Nucleus accumbens (tissue), 56 donors: ENCODE measurements at regions not wholly inside any gene's neighbourhood (a gene's known extent, or its start where the extent isn't known, plus 50 kb on each side); places are given as distances from the start of the nearest gene placed in this dataset.

Source experiments
- DNase-seq, 56 donors: peaks; one replicate each; lab custom pipeline; 2025; lab: John Stamatoyannopoulos, UW

DNA sequence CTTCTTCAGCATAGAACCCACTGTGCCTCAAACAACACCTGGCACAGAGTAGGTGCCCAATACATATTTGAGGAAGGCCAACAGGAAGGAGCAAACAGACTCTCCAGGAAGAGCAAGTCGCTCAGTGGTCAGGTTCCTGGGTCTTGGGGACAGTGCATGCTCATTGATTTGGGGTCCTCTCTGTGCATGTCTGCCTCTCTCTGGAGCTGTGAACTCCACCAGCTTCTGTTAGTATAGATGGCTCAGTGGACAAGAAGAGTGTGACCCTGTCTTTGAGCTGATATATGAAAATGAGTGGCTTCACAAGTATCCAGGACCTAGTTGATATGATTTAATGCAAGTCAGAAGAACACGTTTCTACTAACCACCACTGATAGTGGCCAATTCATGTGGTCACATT, 98.7 kb downstream of the KCTD15 start:
- DNase-seq = no peak

DNA sequence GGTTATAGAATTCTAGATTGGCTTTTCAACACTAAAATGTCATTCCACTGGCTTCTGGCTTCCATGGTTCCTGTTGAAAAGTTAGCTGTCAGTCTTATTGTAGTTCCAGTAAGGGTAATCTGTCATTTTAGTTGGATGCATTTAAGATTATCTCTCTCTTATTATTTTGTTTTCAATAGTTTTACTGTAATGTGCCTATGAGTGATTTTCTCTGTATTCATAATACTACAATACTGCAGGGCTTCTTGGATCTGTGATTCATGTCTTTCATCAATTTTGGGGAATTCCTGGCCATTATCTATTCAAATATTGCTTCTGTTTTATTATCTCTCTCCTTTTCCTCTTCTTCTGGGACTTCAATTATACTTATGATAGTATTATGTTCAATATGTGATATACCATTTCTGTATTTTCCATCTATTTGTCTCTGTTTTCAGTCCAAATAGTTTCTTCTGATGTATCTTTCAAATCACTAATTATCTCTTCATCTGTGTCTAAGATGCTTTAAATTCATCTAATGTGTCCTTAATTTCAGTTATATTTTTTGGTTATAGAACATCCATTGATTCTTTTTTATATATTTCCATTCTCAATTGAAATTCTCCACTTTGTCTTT, 101.5 kb downstream of the KCTD15 start:
- no peak for DNase-seq

DNA sequence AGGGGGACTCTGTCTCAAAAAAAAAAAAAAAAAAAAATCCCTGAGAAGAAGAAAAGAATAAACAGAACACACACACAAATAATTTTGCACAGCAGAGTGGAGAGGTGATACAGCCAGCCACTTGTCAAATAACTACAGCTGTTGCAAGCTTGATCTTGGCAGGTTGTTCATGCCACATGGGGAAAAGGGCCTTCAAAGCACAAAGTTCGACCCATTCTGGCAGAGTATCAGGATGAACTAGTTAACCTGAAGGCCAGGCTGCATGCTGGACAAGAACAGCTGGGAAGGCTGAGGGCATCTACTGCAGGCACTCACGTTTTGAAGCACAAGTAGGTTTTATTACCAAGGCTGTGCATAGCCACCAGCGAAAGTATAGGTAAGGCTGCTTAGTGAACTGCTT, 104.1 kb downstream of the KCTD15 start:
- DNase-seq = no peak

DNA sequence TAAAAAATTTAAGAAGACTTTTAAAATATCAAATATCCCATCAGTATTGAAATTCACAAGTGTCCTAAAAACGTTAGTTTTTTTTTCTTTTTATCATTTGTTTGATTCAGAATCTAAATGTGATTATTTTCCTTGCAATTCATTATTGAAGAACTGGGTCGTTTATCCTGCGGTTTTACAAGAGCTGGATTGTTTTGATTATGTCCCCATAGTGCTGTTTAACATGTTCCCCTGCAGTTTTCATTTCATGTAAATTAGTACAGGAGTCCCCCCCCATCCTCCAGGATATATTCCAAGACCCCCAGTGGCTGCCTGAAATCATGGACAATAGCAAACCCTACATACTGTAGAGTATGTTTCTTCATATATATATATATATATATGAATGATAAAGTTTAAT, 105.7 kb downstream of the KCTD15 start:
- no peak for DNase-seq

DNA sequence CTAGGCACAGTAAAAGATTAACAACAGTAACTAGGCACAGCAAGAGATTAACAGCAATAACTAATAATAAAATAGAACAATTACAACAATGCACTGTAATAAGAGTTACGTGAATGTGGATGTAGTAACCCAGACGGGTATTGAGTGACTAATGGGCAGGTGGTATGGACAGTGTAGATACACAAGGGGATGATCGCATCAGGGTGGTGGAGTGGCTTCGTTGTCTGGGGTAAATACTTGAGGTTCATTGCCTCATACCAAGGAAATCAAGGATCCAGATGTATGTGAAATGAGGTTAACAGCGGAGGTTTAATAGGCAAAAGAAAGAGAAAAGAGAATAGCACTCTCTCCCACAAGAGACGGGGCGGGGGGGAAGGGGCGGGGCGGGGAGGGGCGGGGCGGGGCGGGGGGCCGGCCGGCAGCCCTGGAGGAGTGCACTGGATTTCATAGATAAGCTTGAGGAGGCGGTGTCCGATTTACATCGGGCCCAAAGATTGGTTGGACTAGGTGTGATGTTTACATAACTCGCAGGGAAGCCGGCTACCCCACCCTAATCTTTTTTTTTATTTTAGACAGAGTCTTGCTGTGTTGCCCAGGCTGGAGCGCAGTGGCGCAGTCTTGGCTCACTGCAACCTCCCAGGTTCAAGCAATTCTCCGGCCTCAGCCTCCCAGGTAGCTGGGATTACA, 106.3 kb downstream of the KCTD15 start:
- DNase-seq = no peak

DNA sequence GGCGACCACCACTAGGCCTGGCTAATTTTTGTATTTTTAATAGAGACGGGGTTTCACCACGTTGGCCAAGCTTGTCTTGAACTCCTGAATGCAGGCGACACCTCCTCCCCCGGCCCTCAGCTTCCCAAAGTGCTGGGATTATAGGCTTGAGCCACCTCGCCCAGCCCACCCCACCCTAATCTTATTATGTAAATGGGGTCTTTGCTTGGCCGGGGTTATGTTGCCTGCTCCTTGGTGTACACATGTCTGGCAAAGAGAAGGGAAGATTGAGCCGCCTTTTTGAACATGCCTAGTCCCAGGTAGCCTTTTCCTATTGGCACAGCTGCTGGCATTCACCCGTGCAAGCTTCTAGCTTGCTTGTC, 106.8 kb downstream of the KCTD15 start:
- no peak for DNase-seq

DNA sequence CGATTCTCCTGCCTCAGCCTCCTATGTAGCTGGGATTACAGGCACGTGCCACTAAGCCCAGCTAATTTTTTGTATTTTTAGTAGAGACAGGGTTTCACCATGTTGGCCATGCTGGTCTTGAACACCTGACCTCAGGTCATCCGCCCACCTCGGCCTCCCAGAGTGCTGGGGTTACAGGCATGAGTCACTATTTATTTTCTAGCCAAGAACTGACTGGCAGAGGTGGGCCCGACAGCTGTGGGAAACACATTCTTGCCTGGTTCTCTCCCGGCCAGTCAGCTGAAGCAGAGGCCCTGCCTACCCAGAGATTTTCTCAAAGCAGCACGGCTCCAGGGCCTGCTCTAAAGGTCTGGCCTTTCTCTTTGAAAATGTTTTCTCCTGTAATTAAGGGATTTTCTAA, 108.0 kb downstream of the KCTD15 start:
- no peak for DNase-seq

DNA sequence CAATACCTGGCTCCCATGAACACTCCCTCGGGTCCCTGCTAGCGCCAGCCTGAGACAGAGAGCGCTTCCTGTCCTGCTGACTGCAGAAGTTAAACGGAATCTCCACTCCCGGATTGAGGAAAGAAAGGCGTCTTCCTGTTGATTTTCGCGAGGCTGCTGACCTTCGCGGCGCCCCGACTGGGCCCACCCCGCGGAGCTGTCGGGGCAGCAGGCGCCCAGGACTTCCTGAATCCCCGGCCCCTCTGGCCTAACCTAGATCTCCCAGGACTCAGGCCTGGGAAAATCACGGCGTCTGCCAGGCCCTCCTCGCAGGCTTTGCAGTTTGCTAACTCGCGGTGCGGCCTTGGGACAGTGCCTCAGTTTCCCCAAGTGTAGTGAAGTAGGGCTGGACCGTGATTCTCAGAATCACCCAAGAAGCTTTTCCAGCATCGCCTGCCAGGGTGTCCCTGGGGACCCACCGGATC, 108.8 kb downstream of the KCTD15 start:
- DNase-seq = no peak

DNA sequence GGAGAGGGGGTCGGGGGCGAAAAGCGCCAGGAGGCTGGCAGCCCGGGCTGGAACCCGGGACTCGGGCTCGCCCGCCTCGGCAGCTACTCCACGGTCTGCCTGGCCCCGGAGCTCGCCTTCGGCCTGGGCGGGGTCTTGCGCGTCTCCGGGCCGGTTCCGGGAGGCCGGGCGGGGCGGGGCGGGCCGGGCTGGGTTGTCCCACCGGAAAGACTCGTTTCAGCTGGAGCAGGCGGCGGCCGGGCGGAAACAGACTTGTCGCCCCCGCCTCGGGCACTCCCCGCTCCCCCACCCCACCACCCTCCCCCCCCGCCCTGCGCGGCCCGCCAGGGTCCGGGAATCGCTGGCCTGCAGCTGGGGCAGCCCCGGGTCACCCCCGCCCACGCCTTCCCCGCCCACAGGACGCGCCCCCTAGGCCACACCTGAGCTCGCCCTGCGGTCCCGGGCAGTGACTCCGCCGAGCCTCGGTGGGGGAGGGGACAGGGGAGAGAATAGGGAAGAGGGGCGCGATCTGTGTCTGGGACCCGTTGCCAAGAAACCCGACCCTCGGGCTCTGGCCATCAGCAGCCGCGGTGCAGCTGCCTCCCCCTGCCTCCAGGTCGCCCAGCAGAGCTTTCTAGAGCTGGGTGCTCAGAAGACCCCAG, 109.4 kb downstream of the KCTD15 start:
- DNase-seq = peak in 4 of 56 donors; percentile 4 to 33 (median 17)

DNA sequence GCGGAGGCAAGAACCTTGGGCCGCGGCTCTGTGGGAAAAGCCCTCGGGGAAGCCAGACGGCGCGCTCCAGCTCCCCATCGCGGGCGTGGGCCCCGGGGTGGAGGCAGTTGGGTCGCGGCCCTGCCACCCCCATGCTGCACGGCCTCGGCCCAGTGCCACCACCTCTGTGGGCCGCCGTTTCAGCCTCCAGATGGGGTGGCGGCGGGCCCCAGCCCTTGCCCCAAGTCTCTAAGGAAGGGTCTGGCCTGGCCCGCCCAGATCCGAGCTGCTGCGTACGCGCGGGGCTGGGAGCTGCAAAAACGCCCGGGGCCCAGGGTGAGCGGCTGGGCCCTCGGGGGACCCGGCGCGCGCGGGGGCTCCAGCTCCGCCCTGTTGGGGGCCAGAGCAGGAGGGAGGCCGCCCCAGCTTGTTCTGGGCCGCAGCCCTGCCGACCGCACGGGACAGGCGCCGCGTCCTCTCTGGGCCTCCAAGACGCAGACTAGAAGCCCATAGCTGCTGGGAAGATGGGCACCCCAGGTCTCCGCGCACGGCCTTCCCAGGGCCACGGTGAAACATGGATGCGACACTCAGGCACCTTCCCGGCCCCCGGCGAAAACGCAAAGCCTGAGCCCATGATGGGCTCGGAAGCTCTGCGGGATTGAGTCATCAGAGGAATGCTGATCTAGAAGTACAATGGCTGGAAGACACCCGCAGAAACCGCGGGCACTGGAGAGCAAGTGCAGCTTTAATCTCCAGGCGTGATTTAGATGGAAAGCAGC, 110.1 kb downstream of the KCTD15 start:
- no peak for DNase-seq

DNA sequence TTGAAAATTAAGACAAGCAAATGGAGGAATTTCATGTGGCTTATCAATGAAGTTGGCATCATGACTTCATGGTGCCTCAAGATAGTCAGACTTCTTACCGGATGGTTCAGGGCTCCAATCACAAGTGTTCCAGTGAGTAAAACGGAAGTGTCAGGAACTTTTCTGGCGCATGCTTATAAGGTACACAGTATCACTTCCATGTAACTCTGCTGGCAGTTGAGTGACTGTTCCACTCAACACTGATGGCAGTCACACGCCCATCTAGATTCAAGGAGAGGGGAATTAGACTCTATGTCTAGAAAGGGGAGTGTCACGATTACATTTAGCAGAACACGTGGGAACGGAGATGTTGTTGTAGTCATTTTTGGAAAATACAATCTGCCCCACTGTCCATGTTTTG, 114.3 kb downstream of the KCTD15 start:
- DNase-seq = no peak

DNA sequence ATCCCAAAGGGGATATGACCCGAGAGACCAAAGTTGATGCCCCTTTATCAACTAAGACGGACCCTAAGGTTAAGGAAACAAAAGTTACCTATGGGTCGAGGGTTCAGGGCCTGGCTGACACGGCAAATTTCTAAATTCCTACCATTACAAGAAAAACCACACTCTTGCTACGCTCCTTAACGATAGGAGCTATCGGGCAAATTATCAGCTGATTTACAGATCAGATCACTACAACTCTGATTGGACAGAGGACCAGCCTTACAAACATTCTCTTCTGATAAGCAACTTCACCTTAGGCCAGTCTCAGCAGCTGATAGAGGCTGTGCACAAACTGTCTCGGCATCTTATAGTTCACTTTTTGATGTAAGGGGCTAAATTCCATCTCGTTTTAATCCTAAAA, 117.9 kb downstream of the KCTD15 start:
- DNase-seq = no peak

DNA sequence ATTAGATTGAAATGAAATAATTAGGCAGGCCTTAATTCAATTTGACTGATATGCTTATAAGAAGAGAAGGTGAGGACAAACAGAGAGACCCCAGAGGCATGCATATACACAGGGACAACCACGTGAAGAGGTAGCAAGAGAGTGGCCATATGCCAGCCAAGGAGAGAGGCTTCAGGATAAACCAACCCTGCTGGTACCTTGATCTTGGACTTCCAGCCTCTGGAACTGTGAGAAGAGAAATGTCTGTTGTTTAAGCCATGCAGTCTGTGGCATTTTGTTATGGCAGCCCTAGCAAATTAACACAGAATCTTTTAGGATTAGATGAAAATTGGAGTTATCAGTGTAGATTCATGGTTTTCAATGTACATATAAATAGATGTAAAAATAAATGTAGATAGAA, 120.1 kb downstream of the KCTD15 start:
- no peak for DNase-seq

DNA sequence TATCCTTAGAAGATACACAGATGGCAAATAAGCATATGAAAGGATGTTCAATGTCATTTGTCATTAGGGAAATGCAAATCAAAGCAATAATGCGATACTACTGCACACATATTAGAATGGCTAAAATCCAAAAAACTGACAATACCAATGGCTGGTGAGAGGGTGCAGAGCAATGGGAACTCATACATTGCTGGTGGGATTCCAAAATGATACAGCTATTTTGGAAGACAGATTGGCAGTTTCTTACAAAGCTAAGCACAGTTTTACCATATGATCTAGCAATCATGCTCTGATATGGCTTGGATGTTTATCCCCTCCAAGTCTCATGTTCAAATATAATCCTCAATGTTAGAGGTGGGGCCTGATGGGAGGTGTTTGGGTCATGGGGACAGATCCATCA, 122.6 kb downstream of the KCTD15 start:
- DNase-seq = no peak

DNA sequence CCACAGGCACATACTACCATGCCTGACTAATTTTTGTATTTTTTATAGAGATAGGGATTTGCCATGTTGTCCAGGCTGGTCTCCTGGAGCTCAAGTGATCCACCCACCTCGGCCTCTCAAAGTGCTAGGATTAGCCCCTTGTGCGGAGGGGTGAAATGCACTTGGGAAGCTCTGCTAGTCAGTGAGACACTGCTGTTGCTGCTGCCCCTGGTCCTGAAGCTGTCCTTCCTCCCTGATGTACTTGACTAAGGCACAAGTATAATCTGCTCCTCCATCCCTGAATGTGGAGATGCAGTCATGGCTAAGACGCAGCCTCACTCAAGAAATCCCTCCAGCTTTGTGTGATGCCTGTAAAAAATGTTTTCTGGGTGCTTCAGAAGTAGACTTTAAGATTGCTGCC, 124.5 kb downstream of the KCTD15 start:
- no peak for DNase-seq

DNA sequence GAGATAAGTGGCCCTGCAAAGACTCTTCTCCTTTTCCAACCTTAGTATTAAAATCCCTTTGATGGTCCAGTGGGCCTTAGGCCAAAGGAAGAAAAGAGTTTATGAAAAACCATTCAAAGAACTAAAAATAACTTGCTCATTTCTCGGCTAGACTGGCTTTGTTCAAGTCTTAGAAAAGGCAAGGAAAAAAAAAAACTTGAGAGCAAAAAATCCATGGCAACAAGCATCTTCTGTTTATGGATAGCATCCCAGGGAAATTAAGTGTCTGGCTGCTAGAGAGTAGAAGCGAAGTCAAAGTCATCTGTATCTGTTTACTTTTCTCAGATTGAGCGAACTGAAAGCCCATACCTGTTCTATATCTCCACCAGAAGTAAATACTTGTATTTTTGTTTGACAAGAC, 129.6 kb downstream of the KCTD15 start:
- DNase-seq = no peak

DNA sequence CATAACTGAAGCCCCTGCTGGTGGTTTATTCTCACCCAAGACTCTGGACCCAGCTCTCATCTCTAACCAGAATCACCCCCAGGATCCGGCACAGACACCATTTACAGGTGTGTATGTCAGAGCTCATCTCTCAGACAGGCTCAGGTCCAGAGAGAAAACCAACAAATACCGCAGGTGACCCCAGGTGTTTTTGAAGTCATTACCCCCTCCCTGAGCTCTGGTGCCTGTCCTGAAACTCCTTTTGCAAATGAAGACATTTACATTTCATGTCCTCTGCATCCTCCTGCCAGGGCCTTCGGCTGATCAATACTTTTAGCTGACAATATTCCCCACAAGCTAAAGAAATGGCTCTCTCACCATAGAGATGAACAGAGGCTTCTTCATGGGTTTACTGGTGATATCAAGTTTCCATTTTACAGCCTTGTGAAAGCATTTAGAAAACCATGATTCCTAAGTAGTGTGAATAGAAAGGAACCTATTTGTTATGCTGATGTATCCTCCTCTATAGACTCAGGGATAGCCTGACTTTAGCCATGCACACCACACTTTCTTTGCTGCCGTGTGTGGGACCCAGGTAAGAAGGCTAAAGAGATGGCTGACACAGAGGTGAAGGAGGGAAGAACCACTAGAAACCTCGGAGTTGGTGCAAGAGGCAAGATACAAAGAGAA, 131.3 kb downstream of the KCTD15 start:
- no peak for DNase-seq

DNA sequence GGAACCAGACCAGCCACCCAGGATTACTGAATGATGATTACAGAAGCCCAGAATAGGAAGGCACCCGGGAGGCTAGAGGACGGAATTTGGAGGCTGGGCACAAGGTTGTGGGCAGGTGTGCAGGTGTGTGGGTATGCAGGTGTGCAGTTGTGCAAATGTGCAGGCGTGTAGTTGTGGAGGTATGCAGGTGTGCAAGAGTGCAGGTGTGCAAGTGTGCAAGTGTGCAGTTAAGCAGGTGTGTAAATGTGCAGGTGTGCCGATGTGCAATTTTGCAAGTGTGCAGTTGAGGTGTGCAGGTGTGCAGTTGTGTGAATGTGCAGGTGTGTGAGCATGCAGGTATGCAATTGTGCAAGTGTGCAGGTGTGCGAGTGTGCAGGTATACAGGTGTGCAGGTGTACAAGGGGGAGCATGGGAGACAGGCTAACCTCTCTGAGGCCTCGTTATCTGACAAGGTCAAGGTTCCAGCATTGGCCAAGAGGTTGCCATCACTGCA, 131.8 kb downstream of the KCTD15 start:
- no peak for DNase-seq

DNA sequence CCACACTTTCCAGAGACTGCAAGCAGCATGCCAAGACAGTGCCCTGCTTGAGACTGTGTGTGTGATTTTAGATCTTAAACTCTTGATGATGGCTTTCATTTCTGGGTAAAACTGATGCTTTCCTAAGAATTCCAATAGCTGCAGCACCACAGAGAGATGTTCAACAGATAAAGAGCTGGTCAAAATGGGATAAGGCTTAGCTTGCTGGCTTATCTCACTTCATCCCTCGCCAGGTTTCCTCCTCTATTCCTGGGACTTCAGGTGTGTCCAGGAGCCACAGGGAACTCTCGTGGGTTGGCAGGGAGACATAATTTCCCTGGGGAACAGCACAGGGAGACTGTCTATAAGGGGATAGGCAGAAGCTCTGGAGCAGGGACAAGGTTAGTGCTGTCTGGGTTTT, 137.3 kb downstream of the KCTD15 start:
- no peak for DNase-seq

DNA sequence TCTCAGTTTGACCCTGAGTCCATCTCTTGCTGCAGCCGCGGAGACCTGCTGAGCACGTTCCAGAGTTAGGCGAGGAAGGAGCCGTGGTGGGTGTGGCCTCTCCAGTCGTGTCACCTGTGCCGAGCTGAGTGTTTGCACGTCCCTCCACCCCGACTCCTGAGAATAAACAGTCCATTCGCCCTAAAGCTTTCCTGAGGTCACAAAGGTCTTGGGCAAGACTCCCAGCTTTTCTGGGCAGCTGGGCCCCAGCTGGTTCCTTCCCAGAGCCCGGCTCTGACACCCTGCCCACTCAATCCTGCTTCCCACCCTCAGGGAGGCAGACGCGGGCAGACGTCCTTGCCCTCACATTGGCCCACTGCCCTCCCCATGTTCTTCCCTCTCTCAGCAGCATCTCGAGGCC, 142.2 kb downstream of the KCTD15 start:
- DNase-seq = no peak

DNA sequence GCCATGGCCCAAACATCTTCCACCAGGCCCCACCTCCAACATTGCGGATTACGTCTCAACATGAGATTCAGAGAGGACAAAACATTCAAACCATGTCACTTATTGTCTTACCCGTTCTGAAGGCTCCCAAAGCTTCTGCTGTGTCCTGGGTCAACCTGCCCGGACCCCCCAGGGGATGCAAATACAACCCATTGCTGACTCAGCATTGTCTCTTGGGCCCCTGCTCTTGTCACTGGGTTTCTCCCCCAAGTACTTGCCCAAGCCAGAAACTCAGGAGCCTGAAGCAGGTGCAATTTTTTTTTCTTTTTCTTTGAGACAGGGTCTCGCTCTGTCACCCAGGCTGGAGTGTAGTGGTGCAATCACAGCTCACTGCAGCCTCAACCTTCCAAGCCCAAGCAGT, 144.5 kb downstream of the KCTD15 start:
- no peak for DNase-seq
